Lower leg skin (tissue), 4 donors: ENCODE measurements at regions not wholly inside any gene's neighbourhood (a gene's known extent, or its start where the extent isn't known, plus 50 kb on each side); places are given as distances from the start of the nearest gene placed in this dataset.

ENCODE experiments used
- DNase-seq, 2 donors: peaks; one replicate each; pipeline ENCODE4 v3.0.0-alpha.2; 2019; ENCODE audit warnings: low spot score in 2 of 2
- H3K4me3 ChIP-seq: fragments of 200-600 bp; sonication (generic); 2 replicates; pipeline ENCODE4 v1.5.1; 2017; ENCODE audit warnings: mild to moderate bottlenecking, low read depth; ENCODE audit not compliant: poor library complexity, severe bottlenecking
- POLR2A ChIP-seq, 2 donors: fragments of 450-650 bp; IDR thresholded peaks; one replicate each; pipeline ENCODE4 v1.6.1; 2016 to 2017; ENCODE audit warnings: antibody characterized with exemption in 2 of 2, mild to moderate bottlenecking in 1 of 2, moderate library complexity in 1 of 2
- WGBS, 2 donors: methylation state at CpG; one replicate each; pipeline ENCODE4 v1.1.5; 2018; 5-methylcytosine and 5-hydroxymethylcytosine counted together
- intact Hi-C: fragments of 100-400 bp; cut with DNase I; formaldehyde crosslinking; loops from one replicate; pipeline ENCODE4 v1.15.0; 2023; ENCODE audit warnings: low total_unique reads
- TF ChIP-seq, protein P1 (sequence below), 3 donors: fragments of 450-650 bp; IDR thresholded peaks; one replicate each; pipeline ENCODE4 v1.5.1; 2016; ENCODE audit warnings: antibody characterized with exemption in 3 of 3, mild to moderate bottlenecking in 3 of 3, moderate library complexity in 2 of 3

DNA sequence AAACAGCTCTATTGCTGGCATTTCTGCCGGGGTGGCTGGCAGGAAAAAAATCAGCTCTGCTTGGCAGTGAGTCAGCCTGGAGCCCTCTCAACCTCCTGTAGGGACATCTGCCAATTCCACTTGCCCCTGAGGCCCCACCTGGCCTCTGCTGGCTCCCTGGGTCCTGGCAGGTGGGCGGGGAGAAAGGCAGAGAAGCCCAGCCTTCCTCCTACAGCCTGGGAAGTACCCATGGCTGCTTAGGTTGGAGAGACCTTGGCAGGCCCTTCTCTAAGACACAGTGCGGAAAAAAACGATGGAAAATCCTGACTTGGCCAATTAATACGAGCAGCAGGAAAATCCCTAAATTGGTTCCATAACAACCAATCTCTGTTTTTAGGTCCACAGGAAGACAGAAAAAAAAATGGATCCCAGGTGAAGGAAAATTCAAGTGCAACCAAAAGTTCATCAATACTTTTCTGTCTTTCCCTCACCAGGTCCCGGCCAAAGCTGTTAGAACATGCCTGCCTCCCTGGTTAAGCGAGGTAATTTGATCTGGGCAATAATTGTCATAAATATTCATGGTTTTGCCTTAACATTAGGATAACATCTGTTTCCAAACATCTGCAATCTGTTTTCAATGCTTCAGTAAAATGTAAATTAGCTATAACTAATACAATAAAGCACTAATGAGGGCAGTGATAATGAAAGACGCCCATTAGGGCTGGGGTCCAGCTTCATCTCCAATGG lies 245.9 kb downstream of the TFCP2L1 start:
- 18 to 31% methylated on average over 8 of the region's 8 CpGs for WGBS, 2 donors
- intact Hi-C loops = no loop called here

DNA sequence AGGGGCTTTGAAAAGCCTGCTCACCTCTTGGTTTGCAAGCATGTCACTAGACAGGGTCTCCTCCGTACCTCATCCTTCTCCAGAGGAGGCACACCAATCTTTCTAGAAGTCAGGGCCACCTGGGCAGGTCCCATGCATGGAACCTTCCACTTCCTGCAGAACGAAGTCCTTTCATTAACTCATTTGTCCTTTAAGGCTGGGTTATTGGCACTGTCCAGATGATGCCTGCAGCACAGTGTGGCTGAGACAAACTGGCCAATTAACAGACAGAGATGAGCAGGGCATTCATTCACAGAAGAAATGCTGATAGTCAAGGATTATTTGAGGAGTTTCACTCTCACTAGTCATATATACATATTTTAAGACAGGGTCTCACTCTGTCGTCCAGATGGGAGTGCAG lies 245.3 kb downstream of the TFCP2L1 start:
- no peak overlapping the region for H3K4me3 ChIP-seq
- TF ChIP-seq, protein P1, sequence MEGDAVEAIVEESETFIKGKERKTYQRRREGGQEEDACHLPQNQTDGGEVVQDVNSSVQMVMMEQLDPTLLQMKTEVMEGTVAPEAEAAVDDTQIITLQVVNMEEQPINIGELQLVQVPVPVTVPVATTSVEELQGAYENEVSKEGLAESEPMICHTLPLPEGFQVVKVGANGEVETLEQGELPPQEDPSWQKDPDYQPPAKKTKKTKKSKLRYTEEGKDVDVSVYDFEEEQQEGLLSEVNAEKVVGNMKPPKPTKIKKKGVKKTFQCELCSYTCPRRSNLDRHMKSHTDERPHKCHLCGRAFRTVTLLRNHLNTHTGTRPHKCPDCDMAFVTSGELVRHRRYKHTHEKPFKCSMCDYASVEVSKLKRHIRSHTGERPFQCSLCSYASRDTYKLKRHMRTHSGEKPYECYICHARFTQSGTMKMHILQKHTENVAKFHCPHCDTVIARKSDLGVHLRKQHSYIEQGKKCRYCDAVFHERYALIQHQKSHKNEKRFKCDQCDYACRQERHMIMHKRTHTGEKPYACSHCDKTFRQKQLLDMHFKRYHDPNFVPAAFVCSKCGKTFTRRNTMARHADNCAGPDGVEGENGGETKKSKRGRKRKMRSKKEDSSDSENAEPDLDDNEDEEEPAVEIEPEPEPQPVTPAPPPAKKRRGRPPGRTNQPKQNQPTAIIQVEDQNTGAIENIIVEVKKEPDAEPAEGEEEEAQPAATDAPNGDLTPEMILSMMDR (IDR thresholded peaks at IDR 0.05) = no peak
- TF ChIP-seq POLR2A (IDR thresholded peaks at IDR 0.05) = no peak
- 37 to 41% methylated on average over 2 to 3 of the region's 3 CpGs for WGBS, 2 donors
- peak in 1 of 2 donors; percentile 52 for DNase-seq
- intact Hi-C loops = no loop called here

More for the DNA sequence above, 245.9 kb downstream of the TFCP2L1 start:
- no peak overlapping the region for H3K4me3 ChIP-seq
- peak in 1 of 2 donors; percentile 54 for DNase-seq
- no peak for TF ChIP-seq POLR2A (IDR thresholded peaks at IDR 0.05)
- TF ChIP-seq, protein P1 (IDR thresholded peaks at IDR 0.05) = no peak

DNA sequence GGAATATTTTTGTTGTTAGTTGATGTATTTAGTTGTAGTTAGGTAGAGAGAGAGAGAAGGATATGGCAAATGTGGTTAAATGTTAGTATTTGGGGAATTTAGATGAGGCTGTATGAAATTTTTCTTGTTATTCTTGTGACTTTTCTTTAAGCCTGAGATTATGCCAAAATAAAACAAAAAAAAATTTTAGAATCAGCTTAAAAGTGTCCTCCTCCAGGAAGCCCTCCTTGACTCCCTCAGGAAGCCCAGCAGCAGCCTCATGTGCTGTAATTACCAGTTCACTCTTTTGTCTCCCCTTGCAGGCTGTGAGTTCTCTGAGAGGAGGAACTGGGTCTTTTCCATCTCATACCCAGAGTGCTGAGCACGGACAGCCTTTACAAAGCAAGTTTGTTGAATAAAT lies 243.5 kb downstream of the TFCP2L1 start:
- intact Hi-C loops = no loop called here
- no peak overlapping the region for H3K4me3 ChIP-seq
- WGBS, 2 donors = 4 to 52% methylated on average over 1 of the region's 1 CpG
- TF ChIP-seq, protein P1 (IDR thresholded peaks at IDR 0.05) = no peak
- TF ChIP-seq POLR2A (IDR thresholded peaks at IDR 0.05) = no peak
- DNase-seq = no peak

DNA sequence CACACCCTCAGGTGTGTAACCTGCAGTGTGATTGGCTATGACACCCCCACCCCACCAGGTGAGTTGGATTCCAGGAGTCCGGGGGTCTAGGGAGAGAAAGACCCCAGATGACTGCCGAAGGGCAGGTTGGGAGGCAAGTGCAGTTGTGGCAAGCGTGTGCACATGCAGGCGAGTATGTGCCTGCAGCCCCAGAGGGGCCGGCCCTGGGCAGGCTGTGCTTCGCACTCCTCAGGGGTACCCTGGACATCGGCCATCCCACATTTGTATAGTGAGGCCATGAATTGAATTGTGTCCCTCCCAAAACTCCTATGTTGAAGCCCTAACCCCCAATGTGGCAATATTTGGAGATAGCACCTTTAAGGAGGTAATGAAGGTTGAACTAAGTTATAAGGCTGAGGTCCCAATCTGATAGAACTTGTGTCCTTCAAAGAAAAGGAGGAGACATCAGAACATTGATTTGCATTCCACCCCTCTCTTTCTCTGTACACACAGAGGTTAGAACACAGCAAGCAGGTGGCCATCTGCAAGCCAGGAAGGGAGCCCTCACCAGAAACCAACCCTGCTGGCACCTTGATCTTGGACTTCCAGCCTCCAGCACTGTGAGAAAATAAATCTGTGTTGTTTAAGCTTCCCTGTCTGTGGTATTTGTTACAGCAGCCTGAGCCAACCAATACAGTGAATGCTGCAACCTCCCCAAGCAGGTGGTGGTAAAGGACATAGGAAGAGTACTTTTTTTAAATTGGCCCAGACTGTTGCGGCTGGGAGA lies 241.8 kb downstream of the TFCP2L1 start:
- no peak for TF ChIP-seq POLR2A (IDR thresholded peaks at IDR 0.05)
- TF ChIP-seq, protein P1 (IDR thresholded peaks at IDR 0.05) = no peak
- intact Hi-C loops = no loop called here
- WGBS, 2 donors = 81 to 84% methylated on average over 8 of the region's 8 CpGs
- DNase-seq = no peak
- H3K4me3 ChIP-seq = no peak overlapping the region

DNA sequence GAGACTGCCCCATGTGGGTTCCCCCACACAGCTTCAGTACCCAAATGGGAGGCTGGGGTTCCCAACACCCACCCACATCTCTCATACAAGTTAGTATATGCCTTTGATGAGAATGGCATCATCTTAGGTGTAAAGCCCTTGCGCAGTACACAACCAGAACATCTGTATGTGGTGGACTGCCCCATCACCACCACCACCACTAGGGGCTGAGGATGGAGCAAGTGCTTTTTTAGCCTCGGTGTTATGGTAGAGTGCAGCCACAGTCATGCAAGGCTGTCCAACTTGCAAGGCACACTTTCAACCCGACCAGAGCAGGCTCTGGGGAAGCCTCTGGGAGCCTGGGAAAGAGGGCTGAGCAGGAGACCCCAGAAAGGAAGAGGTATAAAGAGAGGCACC lies 241.2 kb downstream of the TFCP2L1 start:
- intact Hi-C loops = no loop called here
- no peak overlapping the region for H3K4me3 ChIP-seq
- TF ChIP-seq POLR2A (IDR thresholded peaks at IDR 0.05) = no peak
- TF ChIP-seq, protein P1 (IDR thresholded peaks at IDR 0.05) = no peak
- 65 to 69% methylated on average over 3 of the region's 3 CpGs for WGBS, 2 donors
- no peak for DNase-seq
